Suppressor macrophage (primary cell): ENCODE measurements at regions not wholly inside any gene's neighbourhood (a gene's known extent, or its start where the extent isn't known, plus 50 kb on each side); places are given as distances from the start of the nearest gene placed in this dataset.
"Not testable (repeated sequence)": the region's sequence is repeated elsewhere in the genome, so short reads cannot be mapped to it uniquely, and the experiment has no call there.

Experiments
- DNase-seq, 4 experiments: peaks; one replicate each; pipeline ENCODE4 v3.0.0-alpha.2; 2020 to 2022

DNA sequence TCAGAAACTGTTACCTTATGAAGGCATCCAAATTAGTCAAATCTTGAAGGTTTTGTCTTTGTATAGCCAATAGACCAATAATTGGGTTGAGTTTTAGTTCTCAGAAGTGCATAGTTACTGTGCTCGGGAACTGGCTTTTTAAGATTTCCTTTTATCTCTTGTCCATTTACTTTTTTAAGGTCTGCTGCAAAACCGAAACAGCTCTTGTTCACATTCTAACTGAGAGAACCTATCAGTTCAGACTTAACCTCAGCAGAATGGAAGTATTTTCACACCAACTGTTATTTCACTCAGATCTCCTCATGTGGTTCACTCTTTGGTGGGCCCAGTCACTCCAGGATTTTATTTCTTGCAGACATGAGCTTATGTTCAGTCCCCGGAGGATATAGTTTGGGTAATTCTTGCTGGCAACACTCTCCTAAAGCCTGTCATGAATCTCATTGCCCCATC is 55.5 kb downstream of the TPBG start:
- no peak for DNase-seq

GRCh38 chr6:82419859-82420258 is 56.2 kb downstream of the TPBG start:
- no peak for DNase-seq

DNA sequence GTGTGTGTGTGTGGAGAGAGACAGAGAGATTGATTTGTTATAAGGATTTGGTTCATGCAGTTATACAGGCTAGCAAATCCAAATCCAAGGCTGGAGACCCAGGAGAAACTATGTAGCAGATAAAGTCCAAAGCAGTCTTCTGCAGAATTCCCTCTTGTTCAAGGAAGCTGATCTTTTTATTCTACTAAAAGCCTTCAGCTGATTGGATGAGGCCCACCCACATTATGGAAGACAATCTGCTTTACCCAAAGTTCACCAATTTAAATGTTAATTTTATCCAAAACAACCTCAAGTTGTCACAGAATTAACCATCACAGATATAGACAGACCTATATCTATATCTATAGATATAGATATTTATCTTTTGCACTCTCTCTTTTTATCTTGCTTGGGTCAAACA is 67.0 kb downstream of the TPBG start:
- no peak for DNase-seq

GRCh38 chr6:82436740-82437139 is 73.1 kb downstream of the TPBG start:
- no peak for DNase-seq

- DNase-seq, result no peak
Observed at GRCh38 chr6:82437701-82438100, 74.1 kb downstream of the TPBG start.

DNA sequence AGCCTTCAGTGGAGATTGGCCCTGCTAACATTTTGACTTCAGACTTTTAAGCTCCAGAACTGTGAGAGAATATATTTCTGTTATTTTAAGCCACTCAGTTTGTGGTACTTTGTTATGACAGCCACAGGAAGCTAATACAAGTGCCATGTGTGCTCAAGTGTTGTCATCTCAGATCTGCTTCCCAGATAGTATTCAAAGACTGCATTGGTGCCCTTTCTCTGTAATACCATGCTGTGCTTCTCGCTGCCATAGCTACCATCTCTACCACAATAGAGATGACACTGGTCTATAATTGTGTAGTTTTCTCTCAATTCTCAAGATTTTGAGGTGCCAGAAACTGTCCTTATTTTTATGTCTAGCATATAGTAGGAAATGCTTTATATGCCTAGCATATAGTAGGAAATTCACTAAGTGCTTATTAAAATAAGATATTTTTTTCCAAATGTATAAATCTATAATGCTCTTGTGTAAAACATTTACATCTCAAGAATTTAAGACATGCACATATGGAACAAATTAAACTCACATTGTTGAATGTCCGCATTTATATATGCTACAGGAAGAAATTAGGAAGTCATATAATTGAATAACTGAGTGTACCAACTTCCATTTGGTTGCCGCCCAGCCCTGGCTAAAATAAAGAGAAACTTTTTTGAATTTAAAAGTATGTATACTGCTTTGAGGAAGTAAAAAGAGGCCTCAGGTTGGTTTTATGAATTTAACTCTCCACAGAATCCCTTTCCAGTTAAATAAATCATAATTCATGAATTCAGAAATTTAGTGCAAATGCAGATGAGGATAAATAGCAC is 77.6 kb downstream of the TPBG start:
- DNase-seq, result no peak

GRCh38 chr6:82442061-82442719 is 78.6 kb downstream of the TPBG start:
- DNase-seq, result no peak

- DNase-seq, result no peak
Observed at GRCh38 chr6:82458147-82458546, 94.5 kb downstream of the TPBG start.

- no peak for DNase-seq
Observed at GRCh38 chr6:82458705-82459104, 95.1 kb downstream of the TPBG start.

- DNase-seq, result no peak
Observed at GRCh38 chr6:82461536-82461935, 97.9 kb downstream of the TPBG start.

GRCh38 chr6:82467338-82467737 is 103.7 kb downstream of the TPBG start:
- DNase-seq, result no peak

DNA sequence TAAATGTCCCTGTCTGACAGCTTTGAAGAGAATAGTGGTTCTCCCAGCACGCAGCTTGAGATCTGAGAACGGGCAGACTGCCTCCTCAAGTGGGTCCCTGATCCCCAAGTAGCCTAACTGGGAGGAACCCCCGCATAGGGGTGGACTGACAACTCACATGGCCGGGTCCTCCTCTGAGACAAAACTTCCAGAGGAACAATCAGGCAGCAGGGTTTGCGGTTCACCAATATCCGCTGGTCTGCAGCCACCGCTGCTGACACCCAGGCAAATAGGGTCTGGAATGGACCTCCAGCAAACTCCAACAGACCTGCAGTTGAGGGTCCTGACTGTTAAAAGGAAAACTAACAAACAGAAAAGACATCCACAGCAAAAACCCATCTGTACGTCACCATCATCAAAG is 106.5 kb downstream of the TPBG start:
- DNase-seq, result not testable (repeated sequence)

DNA sequence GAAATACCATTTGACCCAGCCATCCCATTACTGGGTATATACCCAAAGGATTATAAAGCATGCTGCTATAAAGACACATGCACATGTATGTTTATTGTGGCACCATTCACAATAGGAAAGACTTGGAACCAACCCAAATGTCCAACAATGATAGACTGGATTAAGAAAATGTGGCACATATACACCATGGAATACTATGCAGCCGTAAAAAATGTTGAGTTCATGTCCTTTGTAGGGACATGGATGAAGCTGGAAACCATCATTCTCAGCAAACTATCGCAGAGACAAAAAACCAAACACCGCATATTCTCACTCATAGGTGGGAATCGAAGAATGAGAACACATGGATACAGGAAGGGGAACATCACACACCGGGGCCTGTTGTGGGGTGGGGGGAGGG is 111.5 kb downstream of the TPBG start:
- not testable (repeated sequence) for DNase-seq

- DNase-seq, result no peak
Observed at GRCh38 chr6:82484001-82484400, 120.4 kb downstream of the TPBG start.

- DNase-seq, result no peak
Observed at GRCh38 chr6:82484737-82485626, 121.4 kb downstream of the TPBG start.

DNA sequence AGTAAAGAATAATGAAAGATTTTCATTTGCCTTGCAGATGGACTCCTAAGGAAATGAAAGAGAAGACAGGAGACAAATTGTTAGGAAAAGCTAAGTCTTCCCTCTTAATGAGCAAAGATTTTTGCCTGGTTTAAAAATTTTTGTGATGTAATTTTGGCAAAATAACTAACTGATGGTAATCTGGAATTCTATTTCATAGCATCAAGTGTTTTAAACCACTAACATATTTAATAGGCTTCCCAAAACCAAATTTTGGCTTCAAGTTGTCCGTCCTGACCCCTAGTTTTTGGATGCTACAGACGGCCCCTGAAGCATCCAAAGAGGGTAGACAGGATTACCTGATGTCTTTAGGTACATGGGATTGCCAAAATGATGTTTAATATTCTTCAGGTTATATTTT is 124.3 kb downstream of the TPBG start:
- DNase-seq, result no peak

DNA sequence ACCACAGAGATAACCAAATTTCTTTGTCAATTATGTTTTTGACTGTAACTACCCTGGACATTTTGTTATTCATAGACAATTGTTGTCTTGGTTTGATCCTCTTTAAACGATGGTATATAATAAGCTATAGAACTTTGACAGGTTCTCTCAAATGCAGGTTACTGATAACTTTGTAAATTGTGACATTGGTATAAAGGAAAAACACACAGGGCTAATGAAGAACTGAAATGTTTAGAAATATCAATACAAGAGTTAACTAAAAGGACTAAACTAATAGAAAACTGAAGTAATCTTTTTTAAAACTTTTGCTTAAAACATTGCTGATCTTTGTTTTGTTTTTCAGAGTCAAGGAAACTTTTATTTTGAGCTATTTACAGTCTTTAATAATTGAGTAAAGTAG is 124.8 kb downstream of the TPBG start:
- DNase-seq, result no peak

DNA sequence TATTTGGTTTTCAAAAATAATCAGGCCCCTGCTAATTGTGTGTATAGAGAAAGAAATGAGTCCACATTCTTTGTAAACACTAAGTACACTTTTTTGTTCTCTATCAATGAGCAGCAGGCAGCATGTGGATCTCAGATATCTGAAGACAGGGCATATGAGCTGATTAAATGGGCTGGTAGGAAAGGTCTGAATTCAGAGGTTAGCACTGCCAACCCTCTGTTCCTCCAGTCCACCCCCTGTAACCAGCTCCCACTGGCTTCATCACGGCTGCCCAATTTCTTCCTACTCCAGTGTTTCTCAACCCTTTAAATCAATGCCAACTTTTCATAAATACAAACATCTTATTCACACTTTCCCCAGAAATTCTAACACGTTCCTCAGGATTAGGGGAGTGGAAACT is 128.5 kb downstream of the TPBG start:
- no peak for DNase-seq

DNA sequence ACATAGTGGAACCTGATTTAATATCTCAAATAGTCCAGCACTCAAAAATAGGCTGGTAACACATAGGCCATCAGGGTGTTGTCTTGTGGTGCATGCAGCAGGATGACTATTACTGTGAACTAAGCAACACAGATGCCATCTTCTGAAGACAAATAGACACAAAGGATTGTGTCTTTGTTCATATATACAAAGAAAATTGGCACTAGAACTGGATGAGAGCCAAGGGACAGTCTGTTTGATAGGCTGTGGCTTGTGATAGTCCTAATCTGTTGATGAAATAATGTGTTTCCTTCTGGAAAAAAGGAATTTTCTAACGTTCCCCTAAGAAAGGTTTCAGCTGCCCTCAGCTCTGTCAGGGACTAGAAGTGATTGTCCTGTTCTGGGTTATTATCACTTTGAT is 129.8 kb downstream of the TPBG start:
- DNase-seq, result no peak

GRCh38 chr6:82494367-82494766 is 130.8 kb downstream of the TPBG start:
- no peak for DNase-seq

GRCh38 chr6:82501901-82502300 is 138.3 kb downstream of the TPBG start:
- not testable (repeated sequence) for DNase-seq

DNA sequence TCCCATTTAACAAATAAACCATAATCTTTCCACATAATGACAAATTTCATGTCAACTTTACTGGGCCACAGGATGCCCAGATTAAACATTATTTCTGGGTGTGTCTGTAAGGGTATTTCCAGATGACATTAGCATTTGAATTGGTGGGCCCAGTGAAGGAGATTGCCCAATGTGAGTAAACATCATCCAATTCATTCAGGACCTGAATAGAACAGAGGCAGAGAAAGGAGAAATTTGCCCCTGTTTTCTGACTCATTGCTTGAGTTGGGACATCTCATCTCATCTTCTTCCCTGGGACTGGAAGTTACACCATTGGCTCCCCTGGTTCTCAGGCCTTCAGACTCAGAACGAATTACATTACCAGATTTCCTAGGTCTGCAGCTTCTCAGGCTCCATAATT is 142.9 kb downstream of the TPBG start:
- no peak for DNase-seq

DNA sequence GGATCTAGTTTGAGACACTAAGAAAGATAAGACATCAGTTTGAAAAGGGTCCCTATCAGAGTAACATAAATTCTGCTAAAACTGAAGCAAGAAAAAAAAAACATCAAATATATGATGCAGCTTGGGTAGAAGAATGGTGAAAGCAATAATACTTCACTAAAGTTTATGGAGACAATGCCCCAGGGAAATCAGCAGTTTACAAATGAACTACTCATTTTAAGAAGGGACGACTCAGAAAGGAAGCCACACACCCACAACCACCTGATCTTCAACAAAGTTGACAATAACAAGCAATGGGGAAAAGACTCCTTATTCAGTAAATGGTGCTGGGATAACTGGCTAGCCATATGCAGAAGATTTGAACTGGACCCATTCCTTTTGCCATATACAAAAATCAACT is 143.5 kb downstream of the TPBG start:
- no peak for DNase-seq
